Activated B cell treated with CpG ODN at 0.5 μM for 24 hours (primary cell): ENCODE measurements at regions not wholly inside any gene's neighbourhood (a gene's known extent, or its start where the extent isn't known, plus 50 kb on each side); places are given as distances from the start of the nearest gene placed in this dataset.

ENCODE experiments used
- ATAC-seq: fragments of 200-7000 bp; cut with Tn5 transposase; one replicate; pipeline ENCODE4 v1.10.0; 2021; ENCODE audit warnings: low read depth, mild to moderate bottlenecking, moderate library complexity
- CTCF ChIA-PET: fragments of 350-600 bp; sonication (Branson Sonifier 250); formaldehyde crosslinking; loops from one replicate; lab custom pipeline; 2021; ENCODE audit warnings: antibody characterized with exemption; lab: Charles Lee
- POLR2A ChIA-PET: fragments of 350-600 bp; sonication (Branson Sonifier 250); formaldehyde crosslinking; loops from one replicate; lab custom pipeline; 2021; ENCODE audit warnings: antibody characterized with exemption; lab: Charles Lee
- DNase-seq: peaks from one replicate; pipeline ENCODE4 v3.0.0; 2022
- H3K27ac Mint-ChIP-seq: one replicate; pipeline ENCODE4 v1.8.0; 2020; ENCODE audit warnings: mixed read lengths
- H3K27me3 Mint-ChIP-seq: one replicate; pipeline ENCODE4 v1.8.0; 2021; ENCODE audit warnings: mixed read lengths
- H3K36me3 Mint-ChIP-seq: one replicate; pipeline ENCODE4 v1.8.0; 2021; ENCODE audit warnings: low read depth, mixed read lengths
- H3K4me1 Mint-ChIP-seq: one replicate; pipeline ENCODE4 v1.8.0; 2021; ENCODE audit warnings: mixed read lengths
- H3K4me3 Mint-ChIP-seq: one replicate; pipeline ENCODE4 v1.8.0; 2020; ENCODE audit warnings: mild to moderate bottlenecking, mixed read lengths
- H3K9me3 Mint-ChIP-seq: one replicate; pipeline ENCODE4 v1.8.0; 2020; ENCODE audit warnings: mixed read lengths
- intact Hi-C: fragments of 100-400 bp; cut with micrococcal nuclease; formaldehyde crosslinking; loops from one replicate; pipeline ENCODE4 v1.15.1; 2024
- TF ChIP-seq, protein P1 (sequence below): fragments of 200-600 bp; IDR thresholded peaks from one replicate; pipeline ENCODE4 v1.8.0; 2022; ENCODE audit warnings: antibody characterized with exemption, mild to moderate bottlenecking

DNA sequence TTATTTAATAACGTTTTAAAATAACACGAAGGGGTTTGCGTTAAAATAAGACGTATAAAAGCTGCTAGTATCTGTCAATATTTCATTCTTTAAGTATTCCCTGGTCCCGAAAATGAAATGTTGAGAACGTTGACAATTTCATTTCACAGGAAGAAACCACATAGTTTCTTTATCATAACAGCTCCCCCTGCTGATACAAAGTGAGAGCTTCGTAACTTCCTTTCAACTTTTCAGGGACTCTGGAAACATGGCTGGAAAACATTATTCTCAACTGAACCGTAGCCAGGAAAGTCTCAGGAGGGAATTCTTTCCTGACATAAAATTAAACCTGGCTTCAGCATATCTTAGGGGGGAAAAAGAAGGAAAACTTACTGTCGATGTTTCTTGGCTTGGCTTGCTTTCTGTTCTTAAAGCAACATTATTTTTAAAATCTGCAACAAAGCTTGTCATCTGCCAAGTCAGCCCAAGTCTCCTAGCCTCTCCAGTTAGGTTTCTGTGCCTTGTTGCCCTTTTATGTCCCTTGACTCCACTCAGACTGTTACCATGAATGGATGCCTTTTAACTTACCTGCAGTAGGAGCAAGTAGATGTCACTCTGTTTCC is 122.9 kb upstream of the DAB2 start:
- DNase-seq (no peak), ATAC-seq (no peak)
- Mint-ChIP-seq H3K9me3 (no peaks in the 10 kb centered on the region), H3K4me3 (no peak overlapping the region), H3K36me3 (no peaks in the 10 kb centered on the region), H3K4me1 (peaks cover 1% of the 10 kb centered on the region), H3K27me3 (peaks cover 11% of the 10 kb centered on the region), H3K27ac (no peak overlapping the region)
- ChIA-PET CTCF (interaction anchor here (1.1 to 10.2 kb wide), 17 partner anchors 10 to 1106 kb away, joined by 3 to 153 read pairs (median 5); partner anchors contain the start of genes DAB2 and FYB1), POLR2A (no interaction called here)
- TF ChIP-seq, protein P1, sequence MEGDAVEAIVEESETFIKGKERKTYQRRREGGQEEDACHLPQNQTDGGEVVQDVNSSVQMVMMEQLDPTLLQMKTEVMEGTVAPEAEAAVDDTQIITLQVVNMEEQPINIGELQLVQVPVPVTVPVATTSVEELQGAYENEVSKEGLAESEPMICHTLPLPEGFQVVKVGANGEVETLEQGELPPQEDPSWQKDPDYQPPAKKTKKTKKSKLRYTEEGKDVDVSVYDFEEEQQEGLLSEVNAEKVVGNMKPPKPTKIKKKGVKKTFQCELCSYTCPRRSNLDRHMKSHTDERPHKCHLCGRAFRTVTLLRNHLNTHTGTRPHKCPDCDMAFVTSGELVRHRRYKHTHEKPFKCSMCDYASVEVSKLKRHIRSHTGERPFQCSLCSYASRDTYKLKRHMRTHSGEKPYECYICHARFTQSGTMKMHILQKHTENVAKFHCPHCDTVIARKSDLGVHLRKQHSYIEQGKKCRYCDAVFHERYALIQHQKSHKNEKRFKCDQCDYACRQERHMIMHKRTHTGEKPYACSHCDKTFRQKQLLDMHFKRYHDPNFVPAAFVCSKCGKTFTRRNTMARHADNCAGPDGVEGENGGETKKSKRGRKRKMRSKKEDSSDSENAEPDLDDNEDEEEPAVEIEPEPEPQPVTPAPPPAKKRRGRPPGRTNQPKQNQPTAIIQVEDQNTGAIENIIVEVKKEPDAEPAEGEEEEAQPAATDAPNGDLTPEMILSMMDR: no peak
- intact Hi-C loops: loop anchor here (1.0 to 10.0 kb wide), 5 partner anchors 171 to 1106 kb away; no protein-coding TSS in a partner anchor

DNA sequence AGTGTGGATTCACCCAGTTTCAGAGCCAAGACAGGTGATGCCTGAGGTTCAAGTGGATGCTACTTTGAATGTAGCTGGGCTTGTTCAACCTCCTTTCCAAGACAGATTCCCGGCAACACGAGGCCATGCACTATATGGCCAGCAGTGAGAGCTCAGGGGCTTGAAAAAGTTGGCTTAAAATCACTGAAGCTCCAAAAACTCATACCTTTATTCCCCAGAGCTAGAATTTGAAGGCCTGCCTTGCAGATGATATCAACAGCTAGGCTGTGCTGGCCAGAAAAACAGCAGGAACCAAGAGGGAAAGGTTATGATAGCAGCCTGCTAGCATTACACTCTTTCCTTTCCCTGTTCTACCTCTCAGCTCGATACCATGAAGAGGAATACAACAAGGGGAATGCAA is 120.2 kb upstream of the DAB2 start:
- H3K27me3 Mint-ChIP-seq: peaks cover 4% of the 10 kb centered on the region
- ChIA-PET POLR2A (no interaction called here), CTCF (interaction anchor here (0.9 to 10.2 kb wide), 3 partner anchors 165 to 328 kb away, joined by 3 to 153 read pairs (median 9); no protein-coding TSS in a partner anchor)
- no peak for ATAC-seq
- H3K9me3 Mint-ChIP-seq: no peaks in the 10 kb centered on the region
- H3K27ac Mint-ChIP-seq: no peak overlapping the region
- H3K36me3 Mint-ChIP-seq: no peaks in the 10 kb centered on the region
- H3K4me1 Mint-ChIP-seq: peaks cover 1% of the 10 kb centered on the region
- no peak for DNase-seq
- intact Hi-C loops: loop anchor here (10.0 kb wide), 2 partner anchors 390 to 550 kb away; no protein-coding TSS in a partner anchor
- H3K4me3 Mint-ChIP-seq: no peak overlapping the region
- TF ChIP-seq, protein P1: no peak

DNA sequence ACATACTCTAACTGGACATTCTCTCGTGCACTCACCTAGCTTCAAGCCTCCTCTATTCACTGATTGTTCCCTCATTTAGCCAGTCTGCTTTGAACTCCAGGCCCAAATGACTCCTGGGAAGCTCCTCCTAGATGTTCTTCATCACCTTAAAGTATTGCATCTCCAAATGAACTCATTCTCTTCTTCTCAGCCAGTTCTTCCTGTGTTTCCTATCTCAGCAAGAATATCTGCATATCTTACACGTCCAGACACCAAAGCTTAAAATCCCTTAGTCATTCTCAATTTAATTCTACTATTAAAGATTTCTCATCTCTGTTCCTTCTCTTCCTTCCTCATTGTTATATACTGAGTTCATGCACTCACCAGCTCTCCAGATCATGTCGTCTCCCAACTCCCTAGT is 118.6 kb upstream of the DAB2 start:
- peaks cover 1% of the 10 kb centered on the region for H3K4me1 Mint-ChIP-seq
- intact Hi-C loops: loop anchor here (10.0 kb wide), 2 partner anchors 389 to 549 kb away; no protein-coding TSS in a partner anchor
- POLR2A ChIA-PET: no interaction called here
- H3K36me3 Mint-ChIP-seq: no peaks in the 10 kb centered on the region
- CTCF ChIA-PET: interaction anchor here (10.2 kb wide), 1 partner anchor 167 kb away, joined by 153 read pairs; no protein-coding TSS in a partner anchor
- TF ChIP-seq, protein P1: no peak
- H3K9me3 Mint-ChIP-seq: no peaks in the 10 kb centered on the region
- peaks cover 4% of the 10 kb centered on the region for H3K27me3 Mint-ChIP-seq
- no peak for DNase-seq
- no peak for ATAC-seq
- no peak overlapping the region for H3K27ac Mint-ChIP-seq
- H3K4me3 Mint-ChIP-seq: no peak overlapping the region

DNA sequence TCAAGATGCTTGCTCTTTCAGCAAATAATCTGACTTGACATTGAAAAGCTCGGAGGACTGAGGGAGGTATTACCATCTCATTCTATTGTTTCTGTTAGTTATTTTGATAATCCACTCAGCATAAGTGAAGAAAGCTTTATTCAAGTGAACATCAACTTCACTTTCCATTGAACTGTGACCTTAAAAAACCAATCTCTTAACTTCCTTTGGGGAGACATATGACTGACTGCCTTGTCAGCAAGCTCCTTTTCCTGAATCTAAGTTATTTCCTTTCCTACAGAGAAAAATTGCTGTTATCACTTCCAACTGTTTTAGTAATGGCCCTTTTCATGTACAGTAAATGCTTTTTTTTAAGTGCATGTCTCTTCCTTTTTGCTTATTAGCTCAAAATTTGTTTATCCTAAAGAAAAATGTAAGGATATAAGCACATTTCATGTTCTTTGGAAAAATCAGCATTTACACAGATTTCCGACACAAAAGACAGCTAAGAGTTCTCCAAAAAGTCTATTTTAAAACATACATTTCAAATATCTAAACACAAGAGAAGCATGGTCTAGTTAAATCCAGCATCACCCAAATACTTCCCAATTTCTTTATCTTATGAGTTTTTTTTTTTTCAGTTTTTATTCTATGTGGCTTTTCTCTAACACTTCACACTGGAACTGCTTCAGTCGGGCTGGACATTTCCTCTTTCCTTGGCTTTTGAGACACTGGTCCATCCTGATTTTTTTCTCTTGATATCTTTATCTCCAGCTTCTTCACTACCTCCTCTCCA is 117.9 kb upstream of the DAB2 start:
- H3K4me1 Mint-ChIP-seq: peaks cover 1% of the 10 kb centered on the region
- ChIA-PET POLR2A (no interaction called here), CTCF (interaction anchor here (10.2 kb wide), 1 partner anchor 166 kb away, joined by 153 read pairs; no protein-coding TSS in a partner anchor)
- TF ChIP-seq, protein P1: no peak
- no peak overlapping the region for H3K4me3 Mint-ChIP-seq
- peaks cover 7% of the 10 kb centered on the region for H3K27me3 Mint-ChIP-seq
- no peaks in the 10 kb centered on the region for H3K36me3 Mint-ChIP-seq
- no peak overlapping the region for H3K27ac Mint-ChIP-seq
- ATAC-seq (no peak), DNase-seq (no peak)
- no peaks in the 10 kb centered on the region for H3K9me3 Mint-ChIP-seq
- intact Hi-C loops: loop anchor here (10.0 kb wide), 2 partner anchors 388 to 548 kb away; no protein-coding TSS in a partner anchor

DNA sequence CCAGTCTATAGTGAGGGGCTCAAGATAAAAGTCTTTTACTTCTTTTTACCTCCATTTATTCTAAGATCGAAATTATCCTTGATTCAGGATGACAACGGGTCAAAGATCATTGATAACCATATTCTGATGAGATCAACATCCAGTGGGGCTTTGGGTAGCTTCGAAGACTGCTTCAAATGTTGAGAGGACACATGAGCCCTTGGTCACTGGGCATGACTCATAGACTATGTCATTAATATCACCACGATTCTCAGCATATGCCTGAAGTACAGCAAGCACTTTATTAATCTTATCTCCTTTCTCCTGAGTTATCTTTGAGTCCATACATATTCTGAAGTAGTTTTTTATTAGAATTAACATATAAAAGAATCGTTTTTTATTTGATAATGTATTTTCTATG is 117.1 kb upstream of the DAB2 start:
- ChIA-PET POLR2A (no interaction called here), CTCF (interaction anchor here (10.2 kb wide), 1 partner anchor 165 kb away, joined by 153 read pairs; no protein-coding TSS in a partner anchor)
- no peaks in the 10 kb centered on the region for H3K36me3 Mint-ChIP-seq
- no peaks in the 10 kb centered on the region for H3K9me3 Mint-ChIP-seq
- DNase-seq (no peak), ATAC-seq (no peak)
- peaks cover 9% of the 10 kb centered on the region for H3K27me3 Mint-ChIP-seq
- H3K27ac Mint-ChIP-seq: no peak overlapping the region
- H3K4me1 Mint-ChIP-seq: no peaks in the 10 kb centered on the region
- intact Hi-C loops: loop anchor here (10.0 kb wide), 2 partner anchors 387 to 547 kb away; no protein-coding TSS in a partner anchor
- TF ChIP-seq, protein P1: no peak
- H3K4me3 Mint-ChIP-seq: no peak overlapping the region
